HEK293 (cell line): ENCODE measurements at regions not wholly inside any gene's neighbourhood (a gene's known extent, or its start where the extent isn't known, plus 50 kb on each side); places are given as distances from the start of the nearest gene placed in this dataset.

Experiments used
- ELK4 ChIP-seq: IDR thresholded peaks from 2 replicates; pipeline ENCODE4 v1.6.1; 2011; ENCODE audit warnings: mild to moderate bottlenecking, low read depth, low read length, borderline replicate concordance
- GLI2 ChIP-seq: fragments of 450-650 bp; formaldehyde crosslinking; IDR thresholded peaks from 2 replicates; pipeline ENCODE4; 2017; ENCODE audit warnings: missing biosample characterization, missing genetic modification characterization, low read depth, borderline replicate concordance
- MEIS1 ChIP-seq: sonication (generic); formaldehyde crosslinking; IDR thresholded peaks from 2 replicates; pipeline ENCODE4 v1.8.1; 2022; ENCODE audit warnings: missing genetic modification reagents, mild to moderate bottlenecking, borderline replicate concordance
- YY1 ChIP-seq: fragments of 450-650 bp; formaldehyde crosslinking; IDR thresholded peaks from 2 replicates; pipeline ENCODE4 v1.5.1; 2018; ENCODE audit warnings: missing biosample characterization, missing genetic modification characterization
- ZEB2 ChIP-seq: fragments of 450-650 bp; formaldehyde crosslinking; IDR thresholded peaks from 2 replicates; pipeline ENCODE4 v1.5.1; 2016; ENCODE audit warnings: missing biosample characterization, missing genetic modification characterization
- ZFHX2 ChIP-seq: fragments of 450-650 bp; formaldehyde crosslinking; conservative IDR thresholded peaks from 2 replicates; pipeline ENCODE4 v1.5.1; 2016; ENCODE audit warnings: missing biosample characterization, missing genetic modification characterization
- ZIC2 ChIP-seq: fragments of 450-650 bp; formaldehyde crosslinking; IDR thresholded peaks from 2 replicates; pipeline ENCODE4 v1.5.1; 2016; ENCODE audit warnings: missing biosample characterization, missing genetic modification characterization
- ZNF121 ChIP-seq: fragments of 450-650 bp; formaldehyde crosslinking; IDR thresholded peaks from 2 replicates; pipeline ENCODE4 v1.5.1; 2016; ENCODE audit warnings: missing biosample characterization, missing genetic modification characterization
- ZNF132 ChIP-seq: fragments of 450-650 bp; formaldehyde crosslinking; IDR thresholded peaks from 2 replicates; pipeline ENCODE4 v1.5.1; 2017; ENCODE audit warnings: missing biosample characterization, missing genetic modification characterization, borderline replicate concordance
- ZNF2 ChIP-seq: fragments of 450-650 bp; formaldehyde crosslinking; IDR thresholded peaks from 2 replicates; pipeline ENCODE4 v1.5.1; 2016; ENCODE audit warnings: missing biosample characterization, missing genetic modification characterization
- ZNF248 ChIP-seq: fragments of 450-650 bp; formaldehyde crosslinking; IDR thresholded peaks from 2 replicates; pipeline ENCODE4 v1.5.1; 2017; ENCODE audit warnings: missing biosample characterization, missing genetic modification characterization
- ZNF26 ChIP-seq: fragments of 450-650 bp; formaldehyde crosslinking; IDR thresholded peaks from 2 replicates; pipeline ENCODE4 v1.5.1; 2016; ENCODE audit warnings: missing biosample characterization, missing genetic modification characterization
- ZNF350 ChIP-seq: fragments of 450-650 bp; formaldehyde crosslinking; IDR thresholded peaks from 2 replicates; pipeline ENCODE4 v1.5.0; 2017; ENCODE audit warnings: missing biosample characterization, mild to moderate bottlenecking, missing genetic modification characterization
- ZNF391 ChIP-seq: fragments of 450-650 bp; formaldehyde crosslinking; IDR thresholded peaks from 2 replicates; pipeline ENCODE4 v1.5.1; 2016; ENCODE audit warnings: low read depth, missing biosample characterization, missing genetic modification characterization, borderline replicate concordance
- ZNF473 ChIP-seq: fragments of 450-650 bp; formaldehyde crosslinking; IDR thresholded peaks from 2 replicates; pipeline ENCODE4 v1.5.1; 2017; ENCODE audit warnings: missing biosample characterization, missing genetic modification characterization
- ZNF549 ChIP-seq: fragments of 450-650 bp; IDR thresholded peaks from 2 replicates; pipeline ENCODE4 v1.5.1; 2018; ENCODE audit warnings: missing biosample characterization, missing genetic modification characterization, mild to moderate bottlenecking, inconsistent platforms, moderate library complexity
- ZNF561 ChIP-seq: fragments of 450-650 bp; IDR thresholded peaks from 2 replicates; pipeline ENCODE4 v1.5.1; 2018; ENCODE audit warnings: missing biosample characterization, missing genetic modification characterization, borderline replicate concordance
- ZNF621 ChIP-seq: fragments of 450-650 bp; formaldehyde crosslinking; IDR thresholded peaks from 2 replicates; pipeline ENCODE4 v1.5.1; 2017; ENCODE audit warnings: missing biosample characterization, missing genetic modification characterization
- ZNF626 ChIP-seq: fragments of 450-650 bp; sonication (Bioruptor Pico); formaldehyde crosslinking; IDR thresholded peaks from 2 replicates; pipeline ENCODE4 v1.5.1; 2018; ENCODE audit warnings: missing biosample characterization, missing genetic modification characterization, inconsistent platforms
- ZNF629 ChIP-seq: fragments of 450-650 bp; formaldehyde crosslinking; IDR thresholded peaks from 2 replicates; pipeline ENCODE4 v1.5.1; 2017; ENCODE audit warnings: missing biosample characterization, missing genetic modification characterization
- ZNF639 ChIP-seq: fragments of 450-650 bp; formaldehyde crosslinking; IDR thresholded peaks from 2 replicates; pipeline ENCODE4 v1.5.1; 2016; ENCODE audit warnings: missing biosample characterization, missing genetic modification characterization
- ZSCAN4 ChIP-seq: fragments of 450-650 bp; formaldehyde crosslinking; IDR thresholded peaks from 2 replicates; pipeline ENCODE4 v1.5.1; 2017; ENCODE audit warnings: missing biosample characterization, missing genetic modification characterization
- ZXDB ChIP-seq: fragments of 450-650 bp; formaldehyde crosslinking; IDR thresholded peaks from 2 replicates; pipeline ENCODE4 v1.5.1; 2016; ENCODE audit warnings: missing biosample characterization, missing genetic modification characterization
- TF ChIP-seq, protein P1 (sequence below): fragments of 450-650 bp; formaldehyde crosslinking; IDR thresholded peaks from 2 replicates; pipeline ENCODE4 v1.5.1; 2017; ENCODE audit warnings: missing biosample characterization, missing genetic modification characterization
- TF ChIP-seq, protein P2 (sequence below): fragments of 450-650 bp; formaldehyde crosslinking; IDR thresholded peaks from 2 replicates; pipeline ENCODE4 v1.5.1; 2016; ENCODE audit warnings: missing biosample characterization, missing genetic modification characterization, borderline replicate concordance
- TF ChIP-seq, protein P3 (sequence below): fragments of 450-650 bp; formaldehyde crosslinking; IDR thresholded peaks from 2 replicates; pipeline ENCODE4 v1.5.1; 2017; ENCODE audit warnings: missing biosample characterization, missing genetic modification characterization

DNA sequence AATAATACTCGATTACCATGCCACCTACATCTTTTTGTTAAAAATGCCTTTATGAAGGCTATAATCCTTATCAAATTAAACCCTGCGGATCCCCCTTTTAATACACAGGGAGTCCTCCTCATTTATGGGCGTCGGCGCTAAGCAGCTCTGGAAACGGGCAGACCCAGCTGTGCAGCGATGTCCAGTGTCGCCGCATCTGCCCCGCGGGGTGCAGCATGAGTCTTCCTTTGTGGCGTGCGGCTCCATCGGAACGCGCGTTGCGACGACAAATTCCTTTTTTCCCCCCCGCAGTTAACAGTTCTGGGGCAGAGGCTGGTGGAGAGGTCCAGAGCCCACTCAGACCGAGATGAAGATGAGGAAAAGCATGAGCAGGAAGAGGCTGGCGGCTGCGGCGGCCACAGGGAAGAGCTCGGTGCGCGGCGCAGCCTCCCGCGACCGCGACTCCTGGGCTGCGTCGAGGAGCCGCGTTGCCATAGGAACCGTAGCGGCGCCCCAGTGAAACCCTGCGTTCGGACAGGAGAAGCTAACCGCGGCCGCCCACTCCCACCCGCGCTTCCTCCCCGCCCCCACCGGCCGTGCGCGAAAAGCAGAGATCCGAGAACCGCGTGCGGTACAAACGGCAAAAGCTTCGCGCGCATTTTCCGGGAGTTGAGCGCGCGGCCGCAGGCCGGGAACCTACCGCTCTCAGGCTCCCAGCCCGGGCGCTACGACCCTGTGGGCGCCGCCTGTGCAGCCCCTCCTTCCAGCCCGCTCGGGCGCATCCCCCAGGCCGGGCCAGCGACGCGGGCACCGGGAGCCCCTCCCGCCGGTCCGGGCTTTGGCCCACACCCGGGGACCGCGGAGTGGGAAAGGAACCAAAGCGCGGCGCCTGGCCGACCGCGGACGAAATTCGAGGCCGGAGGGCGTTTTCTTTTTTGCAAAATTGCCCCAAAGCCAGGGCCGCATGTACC, 130.6 kb downstream of the SPAG6 start (continued):
- no peak for TF ChIP-seq ZEB2
- TF ChIP-seq MEIS1 (CRISPR knock-in tag), result no peak
- TF ChIP-seq, protein P1, sequence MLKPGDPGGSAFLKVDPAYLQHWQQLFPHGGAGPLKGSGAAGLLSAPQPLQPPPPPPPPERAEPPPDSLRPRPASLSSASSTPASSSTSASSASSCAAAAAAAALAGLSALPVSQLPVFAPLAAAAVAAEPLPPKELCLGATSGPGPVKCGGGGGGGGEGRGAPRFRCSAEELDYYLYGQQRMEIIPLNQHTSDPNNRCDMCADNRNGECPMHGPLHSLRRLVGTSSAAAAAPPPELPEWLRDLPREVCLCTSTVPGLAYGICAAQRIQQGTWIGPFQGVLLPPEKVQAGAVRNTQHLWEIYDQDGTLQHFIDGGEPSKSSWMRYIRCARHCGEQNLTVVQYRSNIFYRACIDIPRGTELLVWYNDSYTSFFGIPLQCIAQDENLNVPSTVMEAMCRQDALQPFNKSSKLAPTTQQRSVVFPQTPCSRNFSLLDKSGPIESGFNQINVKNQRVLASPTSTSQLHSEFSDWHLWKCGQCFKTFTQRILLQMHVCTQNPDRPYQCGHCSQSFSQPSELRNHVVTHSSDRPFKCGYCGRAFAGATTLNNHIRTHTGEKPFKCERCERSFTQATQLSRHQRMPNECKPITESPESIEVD (tag by site-specific recombination), result no peak
- no peak for TF ChIP-seq YY1
- TF ChIP-seq ZNF561 (tag by site-specific recombination), result no peak
- TF ChIP-seq ZNF621 (tag by site-specific recombination), result no peak
- peak; percentile 85 for TF ChIP-seq ZIC2 (tag by site-specific recombination)
- TF ChIP-seq ZNF639 (tag by site-specific recombination), result no peak
- TF ChIP-seq ZNF121 (tag by site-specific recombination), result no peak
- TF ChIP-seq ZNF26 (tag by site-specific recombination), result no peak
- TF ChIP-seq ZFHX2, result peak; percentile 51; the same call in 1 of the 2 replicates
- TF ChIP-seq ZNF132 (tag by site-specific recombination), result no peak
- TF ChIP-seq ZNF248, result no peak
- no peak for TF ChIP-seq ZNF626
- TF ChIP-seq ZNF549, result no peak
- no peak for TF ChIP-seq GLI2 (tag by site-specific recombination)
- no peak for TF ChIP-seq ZSCAN4 (tag by site-specific recombination)
- peak; percentile 85 for TF ChIP-seq ZNF2 (tag by site-specific recombination)
- TF ChIP-seq, protein P2, sequence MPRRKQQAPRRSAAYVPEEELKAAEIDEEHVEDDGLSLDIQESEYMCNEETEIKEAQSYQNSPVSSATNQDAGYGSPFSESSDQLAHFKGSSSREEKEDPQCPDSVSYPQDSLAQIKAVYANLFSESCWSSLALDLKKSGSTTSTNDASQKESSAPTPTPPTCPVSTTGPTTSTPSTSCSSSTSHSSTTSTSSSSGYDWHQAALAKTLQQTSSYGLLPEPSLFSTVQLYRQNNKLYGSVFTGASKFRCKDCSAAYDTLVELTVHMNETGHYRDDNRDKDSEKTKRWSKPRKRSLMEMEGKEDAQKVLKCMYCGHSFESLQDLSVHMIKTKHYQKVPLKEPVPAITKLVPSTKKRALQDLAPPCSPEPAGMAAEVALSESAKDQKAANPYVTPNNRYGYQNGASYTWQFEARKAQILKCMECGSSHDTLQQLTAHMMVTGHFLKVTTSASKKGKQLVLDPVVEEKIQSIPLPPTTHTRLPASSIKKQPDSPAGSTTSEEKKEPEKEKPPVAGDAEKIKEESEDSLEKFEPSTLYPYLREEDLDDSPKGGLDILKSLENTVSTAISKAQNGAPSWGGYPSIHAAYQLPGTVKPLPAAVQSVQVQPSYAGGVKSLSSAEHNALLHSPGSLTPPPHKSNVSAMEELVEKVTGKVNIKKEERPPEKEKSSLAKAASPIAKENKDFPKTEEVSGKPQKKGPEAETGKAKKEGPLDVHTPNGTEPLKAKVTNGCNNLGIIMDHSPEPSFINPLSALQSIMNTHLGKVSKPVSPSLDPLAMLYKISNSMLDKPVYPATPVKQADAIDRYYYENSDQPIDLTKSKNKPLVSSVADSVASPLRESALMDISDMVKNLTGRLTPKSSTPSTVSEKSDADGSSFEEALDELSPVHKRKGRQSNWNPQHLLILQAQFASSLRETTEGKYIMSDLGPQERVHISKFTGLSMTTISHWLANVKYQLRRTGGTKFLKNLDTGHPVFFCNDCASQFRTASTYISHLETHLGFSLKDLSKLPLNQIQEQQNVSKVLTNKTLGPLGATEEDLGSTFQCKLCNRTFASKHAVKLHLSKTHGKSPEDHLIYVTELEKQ, result no peak
- TF ChIP-seq ZNF350 (tag by site-specific recombination), result no peak
- TF ChIP-seq ZXDB (tag by site-specific recombination), result 0 out of 2 replicates have a peak, but pooled peaks have one; percentile 20
- TF ChIP-seq ELK4, result no peak
- TF ChIP-seq ZNF629 (tag by site-specific recombination), result 0 out of 2 replicates have a peak, but pooled peaks have one; percentile 10
- no peak for TF ChIP-seq ZNF473 (tag by site-specific recombination)
- TF ChIP-seq, protein P3, sequence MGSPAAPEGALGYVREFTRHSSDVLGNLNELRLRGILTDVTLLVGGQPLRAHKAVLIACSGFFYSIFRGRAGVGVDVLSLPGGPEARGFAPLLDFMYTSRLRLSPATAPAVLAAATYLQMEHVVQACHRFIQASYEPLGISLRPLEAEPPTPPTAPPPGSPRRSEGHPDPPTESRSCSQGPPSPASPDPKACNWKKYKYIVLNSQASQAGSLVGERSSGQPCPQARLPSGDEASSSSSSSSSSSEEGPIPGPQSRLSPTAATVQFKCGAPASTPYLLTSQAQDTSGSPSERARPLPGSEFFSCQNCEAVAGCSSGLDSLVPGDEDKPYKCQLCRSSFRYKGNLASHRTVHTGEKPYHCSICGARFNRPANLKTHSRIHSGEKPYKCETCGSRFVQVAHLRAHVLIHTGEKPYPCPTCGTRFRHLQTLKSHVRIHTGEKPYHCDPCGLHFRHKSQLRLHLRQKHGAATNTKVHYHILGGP, result no peak
- TF ChIP-seq ZNF391 (tag by site-specific recombination), result no peak
